Fibroblast of villous mesenchyme (primary cell): ENCODE measurements at regions not wholly inside any gene's neighbourhood (a gene's known extent, or its start where the extent isn't known, plus 50 kb on each side); places are given as distances from the start of the nearest gene placed in this dataset.
A peak's percentile ranks its signal among the peaks of the same experiment; 100 is the strongest.

Experiments used
- DNase-seq: peaks from one replicate; pipeline ENCODE4 v3.0.0-alpha.2; 2010; ENCODE audit warnings: low read depth
- H3K4me3 ChIP-seq: 2 replicates; pipeline ENCODE4 v1.5.1; 2011; ENCODE audit warnings: low read depth, mild to moderate bottlenecking, low read length
- TF ChIP-seq, protein P1 (sequence below): IDR thresholded peaks from 2 replicates; pipeline ENCODE4 v1.5.1; 2012; ENCODE audit warnings: low read depth, mild to moderate bottlenecking, low read length; ENCODE audit not compliant: insufficient read depth

DNA sequence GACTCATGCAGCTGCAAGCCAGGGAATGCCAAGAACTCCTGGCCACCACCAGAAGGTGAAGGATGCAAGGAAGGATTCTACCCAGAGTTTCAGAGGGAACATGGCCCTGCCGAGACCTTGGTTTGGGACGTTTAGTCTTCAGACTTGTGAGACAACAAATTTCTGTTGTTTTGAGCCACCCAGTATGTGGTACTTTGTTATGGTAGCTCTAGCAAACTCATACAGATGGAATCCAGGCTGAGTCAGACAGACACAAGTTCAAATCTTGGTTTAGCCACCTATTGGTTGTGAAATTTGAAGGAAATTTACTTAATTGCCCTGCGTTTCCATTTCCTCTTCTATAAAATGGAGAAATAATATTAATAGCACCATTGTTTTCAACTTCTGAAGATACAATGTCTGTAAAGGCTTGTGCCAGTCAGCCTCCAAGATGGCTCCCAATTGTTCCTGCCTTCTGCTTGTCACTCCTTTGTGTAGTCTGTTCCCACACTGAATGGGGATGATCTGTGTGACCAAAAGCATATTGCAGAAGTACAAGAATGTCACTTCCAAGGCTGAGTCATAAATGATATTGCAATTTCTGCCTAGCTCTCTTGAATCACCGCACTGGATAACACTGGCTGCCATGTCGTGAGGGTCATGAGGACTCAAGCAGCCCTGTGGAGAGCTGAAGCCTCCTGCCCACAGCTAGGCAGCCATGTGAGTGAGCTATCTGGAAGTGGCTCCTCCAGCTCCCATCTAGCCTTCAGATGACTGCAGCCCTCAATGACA is 223.5 kb upstream of the PROK2 start:
- TF ChIP-seq, protein P1, sequence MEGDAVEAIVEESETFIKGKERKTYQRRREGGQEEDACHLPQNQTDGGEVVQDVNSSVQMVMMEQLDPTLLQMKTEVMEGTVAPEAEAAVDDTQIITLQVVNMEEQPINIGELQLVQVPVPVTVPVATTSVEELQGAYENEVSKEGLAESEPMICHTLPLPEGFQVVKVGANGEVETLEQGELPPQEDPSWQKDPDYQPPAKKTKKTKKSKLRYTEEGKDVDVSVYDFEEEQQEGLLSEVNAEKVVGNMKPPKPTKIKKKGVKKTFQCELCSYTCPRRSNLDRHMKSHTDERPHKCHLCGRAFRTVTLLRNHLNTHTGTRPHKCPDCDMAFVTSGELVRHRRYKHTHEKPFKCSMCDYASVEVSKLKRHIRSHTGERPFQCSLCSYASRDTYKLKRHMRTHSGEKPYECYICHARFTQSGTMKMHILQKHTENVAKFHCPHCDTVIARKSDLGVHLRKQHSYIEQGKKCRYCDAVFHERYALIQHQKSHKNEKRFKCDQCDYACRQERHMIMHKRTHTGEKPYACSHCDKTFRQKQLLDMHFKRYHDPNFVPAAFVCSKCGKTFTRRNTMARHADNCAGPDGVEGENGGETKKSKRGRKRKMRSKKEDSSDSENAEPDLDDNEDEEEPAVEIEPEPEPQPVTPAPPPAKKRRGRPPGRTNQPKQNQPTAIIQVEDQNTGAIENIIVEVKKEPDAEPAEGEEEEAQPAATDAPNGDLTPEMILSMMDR: no peak
- H3K4me3 ChIP-seq: no peak overlapping the region
- DNase-seq: peak; percentile 42

DNA sequence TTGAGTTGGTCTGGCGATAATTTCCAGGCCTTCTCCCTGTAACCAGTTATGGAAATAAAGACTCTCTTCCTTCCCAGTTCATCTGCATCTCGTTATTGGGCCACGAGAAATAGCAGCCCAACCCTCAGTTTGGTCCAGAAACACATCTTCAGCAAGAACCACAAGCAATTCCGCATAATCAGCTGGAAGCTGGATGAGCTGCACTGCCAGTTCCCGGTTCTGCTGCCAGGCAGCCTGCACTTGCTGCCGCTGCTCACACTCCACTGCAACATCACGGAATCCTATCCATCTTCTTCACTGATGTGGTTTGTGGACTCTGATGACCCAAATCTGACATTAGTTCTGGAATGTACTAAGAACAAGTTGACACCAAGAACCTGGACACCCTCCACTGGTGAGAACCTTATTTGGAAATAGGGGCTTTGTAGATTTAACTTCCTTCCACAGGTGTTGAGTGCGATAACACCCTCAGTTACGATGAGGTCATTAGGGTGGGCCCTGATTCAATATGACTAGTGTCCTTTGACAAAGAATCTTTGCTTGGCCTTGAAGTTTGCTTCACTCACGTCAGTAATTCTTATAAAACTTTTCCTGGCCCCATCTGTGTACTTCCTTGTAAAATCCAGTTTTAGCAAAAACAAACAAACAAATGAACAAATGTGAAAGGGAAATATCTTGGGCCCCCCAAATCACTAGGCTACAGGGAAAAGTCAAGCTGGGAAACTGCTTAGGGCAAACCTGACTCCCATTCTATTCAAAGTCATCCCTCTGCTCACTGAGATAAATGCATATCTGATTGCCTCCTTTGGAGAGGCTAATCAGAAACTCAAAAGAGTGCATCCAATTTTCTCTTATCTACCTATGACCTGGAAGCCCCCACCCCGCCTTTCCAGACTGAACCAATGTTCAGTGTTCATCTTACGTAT is 221.9 kb upstream of the PROK2 start:
- TF ChIP-seq, protein P1: no peak
- DNase-seq: no peak
- no peak overlapping the region for H3K4me3 ChIP-seq

DNA sequence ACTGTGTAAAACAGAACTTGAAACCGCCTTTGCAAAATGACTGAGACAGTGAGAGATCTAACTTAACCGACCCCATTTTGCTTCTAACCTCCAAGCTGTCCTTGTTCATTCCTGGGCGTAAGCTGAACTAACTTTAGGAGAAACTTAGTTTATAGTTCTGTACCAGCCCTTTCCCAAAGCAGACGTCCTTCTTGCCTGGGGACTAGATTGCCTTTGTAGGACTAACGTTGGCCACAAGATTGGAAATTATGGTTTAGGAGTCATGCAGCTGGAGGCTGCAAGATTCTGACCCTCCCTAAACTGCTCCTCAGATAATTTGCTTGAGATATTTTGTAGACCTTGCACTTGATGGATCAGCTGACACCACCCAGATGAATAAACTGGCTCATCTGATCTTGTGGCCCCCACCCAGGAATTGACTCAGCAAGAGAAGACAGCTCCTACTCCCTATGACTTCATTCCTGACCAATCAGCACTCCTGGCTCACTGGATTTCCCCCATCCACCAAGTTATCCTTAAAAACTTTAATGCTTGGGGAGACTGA is 219.9 kb upstream of the PROK2 start:
- H3K4me3 ChIP-seq: no peak overlapping the region
- TF ChIP-seq, protein P1: no peak
- DNase-seq: peak; percentile 36

DNA sequence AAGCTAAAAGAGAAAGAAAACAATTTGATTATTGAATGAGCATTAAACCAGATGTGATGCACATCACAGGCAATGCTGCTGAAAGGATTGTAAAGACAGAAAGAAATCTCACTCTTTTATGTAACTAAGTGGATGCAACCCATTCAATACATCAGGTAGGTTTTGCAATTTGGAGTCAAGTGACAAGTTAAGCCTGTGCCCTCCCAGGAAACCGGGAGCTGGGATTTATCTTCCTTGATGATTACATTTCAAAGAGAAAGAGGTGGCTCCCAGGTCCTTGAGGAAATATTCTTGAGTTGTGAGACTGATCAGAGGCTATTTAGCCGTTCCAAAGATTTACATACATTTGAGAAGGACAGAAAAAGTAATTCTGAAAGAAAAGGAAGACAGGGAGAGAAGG is 219.0 kb upstream of the PROK2 start:
- TF ChIP-seq, protein P1: no peak

DNA sequence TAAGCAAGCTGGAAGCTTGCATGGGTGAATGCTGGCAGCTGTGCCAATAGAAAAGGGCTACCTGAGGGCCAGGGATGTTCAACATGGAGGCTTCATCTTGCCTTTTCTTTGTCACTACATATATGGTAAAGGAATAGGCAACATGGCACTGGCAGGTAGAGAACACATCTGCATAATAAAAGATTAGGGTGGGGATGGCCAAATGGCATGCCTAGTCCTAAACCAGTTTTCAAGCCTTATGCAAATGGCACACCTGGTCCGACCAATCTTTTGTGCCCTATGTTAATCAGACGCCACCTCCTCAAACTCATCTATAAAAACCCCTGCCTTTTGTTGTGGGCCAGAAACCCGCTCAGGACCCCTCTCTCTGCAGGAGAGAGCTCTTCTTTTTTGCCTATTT is 216.8 kb upstream of the PROK2 start:
- TF ChIP-seq, protein P1: no peak
- no peak for DNase-seq
- no peak overlapping the region for H3K4me3 ChIP-seq

More for the DNA sequence above, 219.0 kb upstream of the PROK2 start:
- H3K4me3 ChIP-seq: no peak overlapping the region
- DNase-seq: no peak

DNA sequence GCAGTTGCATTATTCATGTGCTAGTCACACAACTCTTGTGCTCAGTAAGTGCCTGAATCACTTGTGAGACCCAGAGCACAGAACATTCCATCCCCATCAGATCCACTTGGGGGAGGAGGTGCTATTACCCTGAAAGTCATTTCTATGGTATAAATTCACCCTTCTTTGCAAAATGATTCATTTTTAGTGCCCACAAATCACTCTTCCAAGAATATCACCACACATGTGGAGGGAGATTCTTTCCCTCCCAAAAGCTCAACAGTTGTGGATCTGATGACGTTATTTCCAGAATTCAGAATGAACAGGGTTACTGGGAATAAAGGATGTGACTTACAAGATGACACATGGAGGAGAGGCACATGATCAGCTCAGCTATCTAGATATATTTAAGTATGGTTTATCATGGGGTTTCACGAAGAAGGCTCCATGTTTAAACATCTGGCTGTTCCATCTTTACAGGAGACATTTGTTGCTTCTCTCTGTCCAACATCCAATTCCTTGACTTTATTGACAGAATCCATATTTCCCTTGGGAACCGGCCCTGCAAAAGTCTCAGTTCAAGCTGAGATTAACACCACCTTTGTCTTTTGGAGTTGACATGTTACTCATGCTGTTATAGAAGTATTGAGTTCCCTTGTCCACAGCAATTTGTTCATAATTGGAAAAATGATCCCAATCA is 214.2 kb upstream of the PROK2 start:
- peak; percentile 58 for DNase-seq
- TF ChIP-seq, protein P1: no peak
- H3K4me3 ChIP-seq: no peak overlapping the region
